Activated CD4-positive, alpha-beta T cell treated with anti-CD3 and anti-CD28 coated beads, Interleukin-2, amount 10 ng/mL, durations not matched to agents 24 days and 14 days (primary cell): ENCODE measurements at regions not wholly inside any gene's neighbourhood (a gene's known extent, or its start where the extent isn't known, plus 50 kb on each side); places are given as distances from the start of the nearest gene placed in this dataset.
"Not testable (repeated sequence)": the region's sequence is repeated elsewhere in the genome, so short reads cannot be mapped to it uniquely, and the experiment has no call there.

Source experiments
- DNase-seq: peaks from one replicate; pipeline ENCODE4 v3.0.0; 2022
- H3K27ac Mint-ChIP-seq: one replicate; pipeline ENCODE4 v1.8.0; 2022; ENCODE audit warnings: mild to moderate bottlenecking, mixed read lengths
- H3K27me3 Mint-ChIP-seq: one replicate; pipeline ENCODE4 v1.8.0; 2022; ENCODE audit warnings: mixed read lengths
- H3K36me3 Mint-ChIP-seq: one replicate; pipeline ENCODE4 v1.8.0; 2022; ENCODE audit warnings: low read depth, mild to moderate bottlenecking, mixed read lengths
- H3K4me1 Mint-ChIP-seq: one replicate; pipeline ENCODE4 v1.8.0; 2021; ENCODE audit warnings: mixed read lengths
- H3K4me3 Mint-ChIP-seq: one replicate; pipeline ENCODE4 v1.8.0; 2022; ENCODE audit warnings: mild to moderate bottlenecking, moderate library complexity, mixed read lengths
- H3K9me3 Mint-ChIP-seq: one replicate; pipeline ENCODE4 v1.8.0; 2021; ENCODE audit warnings: mixed read lengths
- intact Hi-C: fragments of 100-400 bp; cut with micrococcal nuclease; formaldehyde crosslinking; loops from one replicate; pipeline ENCODE4 v1.15.1; 2023

DNA sequence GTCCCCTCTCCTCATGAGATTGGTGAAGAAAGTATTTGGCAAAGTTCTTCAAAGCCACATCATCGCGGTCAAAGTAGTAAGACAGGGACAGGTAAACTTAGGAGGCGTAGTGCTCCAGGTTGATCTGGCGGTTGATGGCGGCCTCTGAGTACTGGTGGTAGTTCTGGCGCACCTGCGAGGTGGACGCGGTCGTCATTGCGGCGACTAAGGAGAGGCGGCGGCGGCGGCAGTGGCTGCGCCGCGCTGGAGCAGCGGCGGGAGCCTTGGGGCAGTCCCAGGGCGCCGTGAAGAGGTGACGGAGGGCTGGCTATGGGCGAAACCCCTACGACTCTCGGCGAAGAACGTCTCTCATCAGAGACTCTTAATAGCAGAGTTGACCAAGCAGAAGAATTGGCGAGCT lies 107.2 kb upstream of the UBE2E3 start:
- Mint-ChIP-seq H3K27ac (no peak overlapping the region), H3K27me3 (peaks cover 11% of the 10 kb centered on the region), H3K36me3 (no peaks in the 10 kb centered on the region), H3K4me3 (no peak overlapping the region), H3K4me1 (no peaks in the 10 kb centered on the region), H3K9me3 (no peaks in the 10 kb centered on the region)
- DNase-seq = no peak
- intact Hi-C loops = no loop called here

DNA sequence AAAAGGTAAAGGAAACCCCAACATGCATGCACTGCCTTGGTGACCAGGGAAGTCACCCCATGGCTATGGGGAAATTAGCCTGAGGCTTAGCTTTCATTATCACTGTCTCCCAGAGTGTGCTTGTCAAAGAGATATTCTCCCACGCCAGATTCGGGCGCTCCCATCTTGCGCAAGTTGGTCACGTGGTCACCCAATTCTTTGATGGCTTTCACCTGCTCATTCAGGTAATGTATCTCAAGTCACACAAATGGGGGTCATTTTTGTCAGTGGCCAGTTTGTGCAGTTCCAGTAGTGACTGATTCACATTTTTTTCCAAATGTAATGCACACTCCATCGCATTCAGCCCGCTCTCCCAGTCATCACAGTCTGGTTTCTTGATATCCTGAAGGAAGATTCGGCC lies 107.6 kb upstream of the UBE2E3 start:
- intact Hi-C loops, H3K4me3 Mint-ChIP-seq, H3K27ac Mint-ChIP-seq, H3K36me3 Mint-ChIP-seq, H3K9me3 Mint-ChIP-seq, DNase-seq, H3K4me1 Mint-ChIP-seq: not testable (repeated sequence)
- peaks cover 11% of the 10 kb centered on the region for H3K27me3 Mint-ChIP-seq

- Mint-ChIP-seq H3K4me3 (no peak overlapping the region), H3K27ac (no peak overlapping the region), H3K4me1 (no peaks in the 10 kb centered on the region), H3K36me3 (no peaks in the 10 kb centered on the region), H3K9me3 (no peaks in the 10 kb centered on the region), H3K27me3 (peaks cover 11% of the 10 kb centered on the region)
- DNase-seq = no peak
- intact Hi-C loops = no loop called here
Measured at GRCh38 chr2:180872255-180872654, 108.2 kb upstream of the UBE2E3 start.

DNA sequence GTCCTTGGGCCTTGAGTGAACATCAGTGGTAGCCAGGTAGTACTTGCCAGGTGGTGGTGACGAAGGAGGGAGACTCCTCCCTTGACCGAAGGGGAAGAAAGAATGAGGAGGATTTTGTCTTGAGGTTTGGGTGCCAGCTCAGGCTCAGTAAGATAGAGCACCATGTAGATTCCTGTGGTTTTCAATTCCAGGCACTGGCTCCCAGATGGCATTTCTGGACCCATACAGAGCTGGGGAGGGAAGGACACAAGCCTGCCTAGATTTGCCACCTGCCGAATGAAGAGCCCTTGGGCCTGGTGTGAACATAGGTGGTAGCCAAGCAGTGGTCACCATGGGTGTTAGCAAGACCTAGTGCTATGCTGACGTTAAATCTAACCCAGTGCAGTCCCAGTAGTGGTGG lies 108.8 kb upstream of the UBE2E3 start:
- Mint-ChIP-seq H3K9me3 (no peaks in the 10 kb centered on the region), H3K27ac (no peak overlapping the region), H3K4me1 (no peaks in the 10 kb centered on the region), H3K4me3 (no peak overlapping the region), H3K27me3 (peaks cover 8% of the 10 kb centered on the region), H3K36me3 (no peaks in the 10 kb centered on the region)
- intact Hi-C loops = no loop called here
- no peak for DNase-seq

GRCh38 chr2:180849851-180850250 lies 130.6 kb upstream of the UBE2E3 start:
- no peaks in the 10 kb centered on the region for H3K27me3 Mint-ChIP-seq
- H3K27ac Mint-ChIP-seq = no peak overlapping the region
- H3K36me3 Mint-ChIP-seq = no peaks in the 10 kb centered on the region
- no peaks in the 10 kb centered on the region for H3K4me1 Mint-ChIP-seq
- no peak overlapping the region for H3K4me3 Mint-ChIP-seq
- no peaks in the 10 kb centered on the region for H3K9me3 Mint-ChIP-seq
- no peak for DNase-seq
- intact Hi-C loops = no loop called here

GRCh38 chr2:180848393-180848792 lies 132.0 kb upstream of the UBE2E3 start:
- Mint-ChIP-seq H3K4me3 (no peak overlapping the region), H3K4me1 (no peaks in the 10 kb centered on the region), H3K36me3 (no peaks in the 10 kb centered on the region), H3K27ac (no peak overlapping the region), H3K9me3 (no peaks in the 10 kb centered on the region), H3K27me3 (no peaks in the 10 kb centered on the region)
- intact Hi-C loops = no loop called here
- no peak for DNase-seq

DNA sequence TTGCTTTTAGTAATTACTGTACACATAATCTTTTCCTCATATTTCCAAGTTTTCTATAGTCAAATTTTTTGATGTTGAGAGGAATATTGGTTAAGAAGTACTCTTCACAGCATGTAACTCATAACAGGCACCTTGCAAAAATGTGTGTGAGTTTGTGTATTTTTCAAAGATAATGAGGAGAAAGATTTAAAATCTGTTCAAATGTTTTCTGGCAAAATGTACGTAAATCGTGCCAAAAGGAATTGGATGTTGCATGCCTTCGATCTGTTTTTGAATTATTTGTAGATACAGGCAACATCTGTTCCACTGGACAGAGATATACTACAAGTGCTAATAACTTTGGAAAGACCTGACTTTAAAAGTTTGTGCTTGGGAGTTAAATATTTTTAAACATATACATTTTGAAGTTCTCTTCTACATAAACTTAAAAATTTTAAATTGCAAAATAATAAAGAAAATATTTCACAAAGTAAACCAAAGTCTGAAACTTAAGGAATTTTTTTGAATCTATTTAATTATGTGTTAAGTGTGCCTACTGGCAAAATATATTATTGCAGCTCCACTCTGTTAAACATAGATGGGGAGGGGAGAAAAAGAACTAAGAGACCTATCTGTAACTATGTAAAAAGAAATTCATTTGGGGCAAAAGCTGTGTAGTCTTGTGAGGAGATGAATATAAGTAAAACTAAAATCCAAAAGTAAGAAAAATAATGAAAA lies 133.5 kb upstream of the UBE2E3 start:
- H3K4me1 Mint-ChIP-seq = no peaks in the 10 kb centered on the region
- H3K36me3 Mint-ChIP-seq = no peaks in the 10 kb centered on the region
- no peaks in the 10 kb centered on the region for H3K9me3 Mint-ChIP-seq
- no peaks in the 10 kb centered on the region for H3K27me3 Mint-ChIP-seq
- no peak overlapping the region for H3K4me3 Mint-ChIP-seq
- DNase-seq = no peak
- intact Hi-C loops = no loop called here
- no peak overlapping the region for H3K27ac Mint-ChIP-seq

DNA sequence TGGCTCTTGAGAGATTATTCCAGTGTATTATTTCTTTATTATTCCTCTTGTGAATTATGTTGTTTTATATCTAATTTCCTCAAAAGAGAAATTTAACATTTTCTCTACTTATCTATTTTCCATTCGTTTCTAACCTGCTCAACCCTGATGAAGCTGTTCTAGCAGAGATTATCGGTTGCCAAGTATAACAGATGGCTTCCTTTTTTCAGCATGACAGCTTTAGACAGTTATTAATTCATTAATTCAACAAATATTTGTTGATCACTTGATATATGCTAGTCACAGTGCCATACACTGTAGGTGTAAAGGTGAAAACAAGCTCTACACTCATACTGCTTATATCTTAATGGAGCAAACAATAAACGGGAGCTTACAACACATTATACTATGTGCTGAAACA lies 137.9 kb upstream of the UBE2E3 start:
- Mint-ChIP-seq H3K4me1 (no peaks in the 10 kb centered on the region), H3K27me3 (no peaks in the 10 kb centered on the region), H3K27ac (no peak overlapping the region), H3K4me3 (no peak overlapping the region), H3K9me3 (no peaks in the 10 kb centered on the region), H3K36me3 (no peaks in the 10 kb centered on the region)
- intact Hi-C loops = no loop called here
- no peak for DNase-seq

DNA sequence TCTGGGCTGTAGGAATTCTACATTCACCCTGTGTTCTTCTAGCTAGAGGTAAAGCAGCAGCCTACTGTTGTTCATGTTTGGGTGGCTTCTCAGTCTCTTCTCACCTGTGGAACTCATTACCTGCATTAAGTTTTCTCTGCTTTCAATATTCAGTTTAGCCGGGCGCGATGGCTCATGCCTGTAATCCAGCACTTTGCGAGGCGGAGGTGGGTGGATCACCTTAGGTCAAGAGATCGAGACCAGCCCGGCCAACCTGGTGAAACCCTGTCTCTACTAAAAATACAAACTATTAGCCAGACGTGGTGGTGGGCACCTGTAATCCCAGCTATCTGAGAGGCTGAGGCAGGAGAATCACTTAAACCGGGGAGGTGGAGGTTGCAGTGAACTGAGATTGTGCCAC lies 139.8 kb upstream of the UBE2E3 start:
- H3K27me3 Mint-ChIP-seq = no peaks in the 10 kb centered on the region
- H3K4me3 Mint-ChIP-seq = no peak overlapping the region
- no peaks in the 10 kb centered on the region for H3K36me3 Mint-ChIP-seq
- no peak for DNase-seq
- no peaks in the 10 kb centered on the region for H3K9me3 Mint-ChIP-seq
- intact Hi-C loops = no loop called here
- H3K4me1 Mint-ChIP-seq = no peaks in the 10 kb centered on the region
- H3K27ac Mint-ChIP-seq = no peak overlapping the region

- intact Hi-C loops = no loop called here
- Mint-ChIP-seq H3K9me3 (peaks cover 4% of the 10 kb centered on the region), H3K4me1 (no peaks in the 10 kb centered on the region), H3K27me3 (no peaks in the 10 kb centered on the region), H3K27ac (no peak overlapping the region), H3K36me3 (no peaks in the 10 kb centered on the region), H3K4me3 (no peak overlapping the region)
- DNase-seq = no peak
Measured at GRCh38 chr2:180829836-180830235, 150.6 kb upstream of the UBE2E3 start.

- intact Hi-C loops = no loop called here
- Mint-ChIP-seq H3K9me3 (peaks cover 4% of the 10 kb centered on the region), H3K27me3 (no peaks in the 10 kb centered on the region), H3K4me1 (no peaks in the 10 kb centered on the region), H3K27ac (no peak overlapping the region), H3K4me3 (no peak overlapping the region), H3K36me3 (no peaks in the 10 kb centered on the region)
- no peak for DNase-seq
Measured at GRCh38 chr2:180829261-180829660, 151.1 kb upstream of the UBE2E3 start.

DNA sequence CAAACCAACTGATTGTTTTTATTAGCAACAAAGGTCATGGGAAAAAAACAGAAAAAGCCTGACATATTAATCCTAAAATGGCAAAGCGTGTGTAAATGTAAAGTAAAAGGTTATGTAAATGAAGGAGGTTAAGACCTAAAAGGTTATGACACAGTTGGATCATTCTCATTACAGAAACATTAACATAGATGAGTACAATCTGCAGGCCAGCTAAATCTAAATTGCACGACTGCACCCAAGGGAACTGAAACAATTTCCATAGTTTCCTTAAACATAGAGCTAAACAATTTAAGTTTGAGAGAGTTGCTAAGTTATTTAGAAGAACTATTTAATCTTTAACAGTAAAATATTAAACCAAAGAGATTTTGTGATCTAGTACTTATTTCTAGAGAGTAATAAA lies 151.6 kb upstream of the UBE2E3 start:
- H3K9me3 Mint-ChIP-seq = peaks cover 4% of the 10 kb centered on the region
- no peaks in the 10 kb centered on the region for H3K27me3 Mint-ChIP-seq
- no peak overlapping the region for H3K27ac Mint-ChIP-seq
- H3K36me3 Mint-ChIP-seq = no peaks in the 10 kb centered on the region
- no peak for DNase-seq
- intact Hi-C loops = no loop called here
- no peaks in the 10 kb centered on the region for H3K4me1 Mint-ChIP-seq
- H3K4me3 Mint-ChIP-seq = no peak overlapping the region

- Mint-ChIP-seq H3K27me3 (no peaks in the 10 kb centered on the region), H3K9me3 (no peaks in the 10 kb centered on the region), H3K4me3 (no peak overlapping the region), H3K4me1 (no peaks in the 10 kb centered on the region), H3K27ac (no peak overlapping the region), H3K36me3 (no peaks in the 10 kb centered on the region)
- intact Hi-C loops = no loop called here
- no peak for DNase-seq
Measured at GRCh38 chr2:180823546-180824141, 156.8 kb upstream of the UBE2E3 start.

DNA sequence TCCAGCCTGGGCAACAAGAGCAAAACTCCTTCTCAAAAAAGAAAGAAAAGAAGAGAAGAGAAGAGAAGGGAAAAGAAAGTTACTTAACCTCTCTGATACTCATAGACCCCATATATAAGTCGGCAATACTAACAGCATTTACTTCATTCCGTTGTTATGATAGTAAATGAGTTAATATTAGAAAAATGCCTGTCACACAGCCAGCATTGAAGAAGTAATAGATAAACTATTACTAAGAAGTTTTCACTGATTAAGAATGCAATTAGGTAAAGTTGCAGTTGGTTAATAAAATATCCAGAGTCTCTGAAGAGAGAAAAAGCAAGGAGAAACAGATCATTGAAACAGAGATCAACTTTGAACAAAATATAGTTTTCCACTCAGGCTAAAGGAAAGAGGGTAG lies 161.3 kb upstream of the UBE2E3 start:
- Mint-ChIP-seq H3K27me3 (no peaks in the 10 kb centered on the region), H3K27ac (no peak overlapping the region)

GRCh38 chr2:180818700-180819099 lies 161.7 kb upstream of the UBE2E3 start:
- H3K9me3 Mint-ChIP-seq, H3K36me3 Mint-ChIP-seq, H3K4me3 Mint-ChIP-seq, H3K4me1 Mint-ChIP-seq, DNase-seq, intact Hi-C loops, H3K27me3 Mint-ChIP-seq, H3K27ac Mint-ChIP-seq: not testable (repeated sequence)

More for the DNA sequence above, 161.3 kb upstream of the UBE2E3 start:
- H3K4me1 Mint-ChIP-seq = no peaks in the 10 kb centered on the region
- H3K36me3 Mint-ChIP-seq = no peaks in the 10 kb centered on the region
- DNase-seq = no peak
- intact Hi-C loops = no loop called here
- H3K4me3 Mint-ChIP-seq = no peak overlapping the region
- no peaks in the 10 kb centered on the region for H3K9me3 Mint-ChIP-seq
